Bronchial epithelial cell (primary cell): ENCODE measurements at regions not wholly inside any gene's neighbourhood (a gene's known extent, or its start where the extent isn't known, plus 50 kb on each side); places are given as distances from the start of the nearest gene placed in this dataset.

ENCODE experiments used
- DNase-seq: peaks from one replicate; pipeline ENCODE4 v3.0.0-alpha.2; 2010; ENCODE audit warnings: low read depth
- FAIRE-seq: peaks from 2 replicates; lab custom pipeline; 2011; peaks lifted over from hg19 to GRCh38; lab: Jason Lieb, UNC
- H3K27me3 ChIP-seq: 2 replicates; pipeline ENCODE4 v1.5.1; 2011; ENCODE audit warnings: low read length; ENCODE audit not compliant: control insufficient read depth, insufficient read depth
- H3K36me3 ChIP-seq: 2 replicates; pipeline ENCODE4 v1.5.1; 2011; ENCODE audit warnings: low read length; ENCODE audit not compliant: control insufficient read depth, insufficient read depth
- H3K4me3 ChIP-seq: 2 replicates; pipeline ENCODE4 v1.5.1; 2011; ENCODE audit warnings: mild to moderate bottlenecking, low read depth, low read length, control low read depth
- CTCF ChIP-seq: IDR thresholded peaks from 2 replicates; pipeline ENCODE4 v1.5.1; 2011; ENCODE audit warnings: mild to moderate bottlenecking, moderate library complexity, low read length, control low read depth, inconsistent platforms; ENCODE audit not compliant: insufficient read depth, severe bottlenecking

- no peaks in the 10 kb centered on the region for H3K36me3 ChIP-seq
- TF ChIP-seq CTCF, result no peak
- no peak overlapping the region for H3K4me3 ChIP-seq
- no peak for DNase-seq
- no peak for FAIRE-seq
- no peaks in the 10 kb centered on the region for H3K27me3 ChIP-seq
Measured at GRCh38 chr4:135605076-135605475, 1403.5 kb upstream of the PABPC4L start.

DNA sequence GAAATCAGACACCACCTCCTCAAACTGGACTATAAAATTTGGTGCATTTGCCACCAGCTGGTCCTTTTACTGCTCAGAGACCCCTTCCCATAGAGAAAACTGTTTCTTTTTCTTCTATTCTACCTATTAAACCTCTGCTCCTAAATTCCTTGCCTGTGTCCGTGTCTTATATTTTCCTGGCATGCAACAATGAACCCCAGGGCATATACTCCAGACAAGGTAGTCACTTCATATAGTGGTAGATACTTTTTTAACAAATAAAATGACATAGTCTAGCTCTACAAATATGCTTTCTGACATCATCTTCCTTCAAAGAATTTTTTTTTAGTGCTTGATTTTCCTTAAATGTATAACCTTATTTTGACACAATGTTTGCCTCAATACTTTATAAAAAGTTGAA, 1402.9 kb upstream of the PABPC4L start:
- FAIRE-seq, result no peak
- TF ChIP-seq CTCF, result no peak
- DNase-seq, result no peak
- Histone ChIP-seq H3K27me3 (no peaks in the 10 kb centered on the region), H3K4me3 (no peak overlapping the region), H3K36me3 (no peaks in the 10 kb centered on the region)

- no peaks in the 10 kb centered on the region for H3K36me3 ChIP-seq
- DNase-seq (no peak), FAIRE-seq (no peak)
- no peak for TF ChIP-seq CTCF
- H3K27me3 ChIP-seq, result no peaks in the 10 kb centered on the region
- no peak overlapping the region for H3K4me3 ChIP-seq
Measured at GRCh38 chr4:135601351-135601750, 1399.8 kb upstream of the PABPC4L start.

DNA sequence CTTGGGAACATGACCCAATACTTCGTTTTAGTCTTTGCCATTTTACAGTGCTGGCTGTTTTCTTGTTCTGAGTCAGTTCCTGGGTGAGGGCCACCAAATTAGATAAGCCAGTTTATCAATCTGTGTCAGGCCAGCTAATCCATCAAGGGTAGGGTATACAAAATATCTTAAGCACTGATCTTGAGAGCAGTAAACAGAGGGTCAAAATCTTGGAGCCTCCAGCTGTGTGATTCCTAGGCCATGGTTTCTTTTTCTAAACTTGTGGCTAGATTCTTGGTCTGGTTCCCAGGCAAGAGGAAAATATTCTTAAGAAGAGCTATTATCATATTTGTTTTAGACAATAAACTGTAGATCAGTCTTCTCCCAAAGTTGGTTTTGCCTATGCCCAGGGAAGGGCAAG, 1396.6 kb upstream of the PABPC4L start:
- TF ChIP-seq CTCF, result no peak
- no peaks in the 10 kb centered on the region for H3K36me3 ChIP-seq
- H3K4me3 ChIP-seq, result no peak overlapping the region
- no peaks in the 10 kb centered on the region for H3K27me3 ChIP-seq
- DNase-seq (no peak), FAIRE-seq (no peak)

DNA sequence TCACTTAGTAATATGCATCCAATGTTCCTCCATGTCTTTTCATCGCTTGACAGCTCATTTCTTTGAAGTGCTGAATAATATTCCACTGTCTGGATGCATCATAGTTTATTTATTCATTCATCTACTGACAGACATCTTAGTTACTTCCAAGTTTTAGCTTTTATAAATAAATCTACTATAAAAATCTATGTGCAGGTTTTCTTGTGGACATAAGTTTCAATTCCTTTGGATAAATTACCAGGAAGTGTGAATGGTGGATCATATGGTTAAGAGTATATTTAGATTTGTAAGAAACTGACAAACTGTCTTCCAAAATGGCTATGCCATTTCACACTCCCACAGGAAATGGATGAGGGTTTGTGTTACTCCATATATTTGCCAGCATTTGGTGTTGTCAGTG, 1392.9 kb upstream of the PABPC4L start:
- no peak for FAIRE-seq
- Histone ChIP-seq H3K4me3 (no peak overlapping the region), H3K36me3 (no peaks in the 10 kb centered on the region), H3K27me3 (no peaks in the 10 kb centered on the region)
- no peak for DNase-seq
- TF ChIP-seq CTCF, result no peak

GRCh38 chr4:135575041-135575440, 1373.5 kb upstream of the PABPC4L start:
- no peak overlapping the region for H3K4me3 ChIP-seq
- no peaks in the 10 kb centered on the region for H3K27me3 ChIP-seq
- no peak for DNase-seq
- TF ChIP-seq CTCF, result no peak
- H3K36me3 ChIP-seq, result no peaks in the 10 kb centered on the region
- no peak for FAIRE-seq
